ENCODE measurements at regions not wholly inside any gene's neighbourhood (a gene's known extent, or its start where the extent isn't known, plus 50 kb on each side); places are given as distances from the start of the nearest gene placed in this dataset.

DNA sequence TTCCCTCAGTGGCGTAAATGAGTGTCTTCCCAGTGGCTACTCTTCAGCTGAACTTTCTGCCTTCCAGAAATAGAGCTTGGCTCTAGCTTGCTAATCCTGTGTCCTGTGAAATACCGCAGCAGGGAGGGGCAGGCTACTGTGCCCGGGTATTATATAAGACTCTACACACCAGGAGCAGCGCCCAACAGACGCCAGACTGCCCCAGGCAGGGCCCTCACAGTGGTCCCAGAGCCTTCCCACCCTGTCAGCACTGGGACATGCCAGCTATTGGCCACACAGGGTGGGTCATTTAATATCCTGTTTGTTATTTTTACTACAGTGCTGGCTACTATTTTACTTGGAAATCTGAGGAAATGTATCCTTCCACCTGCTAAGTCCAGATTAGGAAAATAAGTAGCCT is 121.0 kb downstream of the FEM1C start:
- TF ChIP-seq POLR2AphosphoS5 (IDR thresholded peaks at IDR 0.05; ENCODE audit: borderline replicate concordance, low read depth, low read length) (no peak), EZH2 (IDR thresholded peaks at IDR 0.05) (no peak)
